ENCODE measurements at regions not wholly inside any gene's neighbourhood (a gene's known extent, or its start where the extent isn't known, plus 50 kb on each side); places are given as distances from the start of the nearest gene placed in this dataset.

DNA sequence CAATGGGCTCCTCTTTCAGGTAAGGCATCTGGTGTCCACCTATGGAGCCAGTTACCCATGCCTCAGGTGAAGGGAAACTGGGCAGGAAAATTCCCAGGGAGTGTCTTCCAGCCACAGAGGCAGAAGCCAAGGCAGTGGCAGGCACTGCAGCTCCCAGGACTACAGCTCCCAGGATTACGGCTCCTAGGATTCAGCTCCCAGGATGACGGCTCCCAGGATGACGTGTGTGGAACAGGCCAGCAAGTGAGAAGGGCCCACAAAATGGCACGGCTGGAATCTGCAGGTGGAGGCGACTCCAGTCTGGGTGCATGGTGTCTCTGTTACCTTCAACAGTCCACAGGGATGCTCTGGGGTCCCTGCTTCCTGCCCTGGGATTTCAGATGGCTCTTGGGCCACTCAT, 92.1 kb downstream of the PTGR3 start:
- DNase-seq (ENCODE audit: low read depth): no peak
- no peak overlapping the region for H3K4me3 ChIP-seq (ENCODE audit: low read length)
- TF ChIP-seq, protein P1, sequence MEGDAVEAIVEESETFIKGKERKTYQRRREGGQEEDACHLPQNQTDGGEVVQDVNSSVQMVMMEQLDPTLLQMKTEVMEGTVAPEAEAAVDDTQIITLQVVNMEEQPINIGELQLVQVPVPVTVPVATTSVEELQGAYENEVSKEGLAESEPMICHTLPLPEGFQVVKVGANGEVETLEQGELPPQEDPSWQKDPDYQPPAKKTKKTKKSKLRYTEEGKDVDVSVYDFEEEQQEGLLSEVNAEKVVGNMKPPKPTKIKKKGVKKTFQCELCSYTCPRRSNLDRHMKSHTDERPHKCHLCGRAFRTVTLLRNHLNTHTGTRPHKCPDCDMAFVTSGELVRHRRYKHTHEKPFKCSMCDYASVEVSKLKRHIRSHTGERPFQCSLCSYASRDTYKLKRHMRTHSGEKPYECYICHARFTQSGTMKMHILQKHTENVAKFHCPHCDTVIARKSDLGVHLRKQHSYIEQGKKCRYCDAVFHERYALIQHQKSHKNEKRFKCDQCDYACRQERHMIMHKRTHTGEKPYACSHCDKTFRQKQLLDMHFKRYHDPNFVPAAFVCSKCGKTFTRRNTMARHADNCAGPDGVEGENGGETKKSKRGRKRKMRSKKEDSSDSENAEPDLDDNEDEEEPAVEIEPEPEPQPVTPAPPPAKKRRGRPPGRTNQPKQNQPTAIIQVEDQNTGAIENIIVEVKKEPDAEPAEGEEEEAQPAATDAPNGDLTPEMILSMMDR (conservative IDR thresholded peaks at IDR 0.05; ENCODE audit: low read depth, low read length): no peak

- no peak overlapping the region for H3K4me3 ChIP-seq (ENCODE audit: low read length)
- TF ChIP-seq, protein P1 (conservative IDR thresholded peaks at IDR 0.05; ENCODE audit: low read depth, low read length): no peak
- no peak for DNase-seq (ENCODE audit: low read depth)
Observed at GRCh38 chr18:75116165-75116564, 92.8 kb downstream of the PTGR3 start.

DNA sequence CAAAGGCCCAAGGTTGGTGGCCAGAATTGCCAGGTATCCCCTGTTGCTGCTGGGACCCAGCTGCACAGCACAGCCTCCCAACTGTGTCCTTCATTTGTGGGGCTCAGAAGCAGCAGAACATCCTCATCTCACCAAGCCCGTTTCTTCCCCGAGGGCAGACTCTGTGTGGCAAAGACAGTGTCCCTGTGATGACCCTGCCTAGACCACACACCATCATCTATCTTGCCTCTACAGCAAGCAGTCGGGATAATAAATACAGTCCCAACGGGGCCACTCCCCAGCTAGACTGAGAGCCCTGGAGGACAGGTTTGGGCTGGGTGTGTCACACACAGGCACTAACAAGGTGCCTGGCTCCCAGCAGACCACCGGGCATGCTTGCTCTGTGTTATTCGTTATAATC, 93.4 kb downstream of the PTGR3 start:
- DNase-seq (ENCODE audit: low read depth): no peak
- TF ChIP-seq, protein P1 (conservative IDR thresholded peaks at IDR 0.05; ENCODE audit: low read depth, low read length): no peak
- no peak overlapping the region for H3K4me3 ChIP-seq (ENCODE audit: low read length)
